H1 (cell line): ENCODE measurements at regions not wholly inside any gene's neighbourhood (a gene's known extent, or its start where the extent isn't known, plus 50 kb on each side); places are given as distances from the start of the nearest gene placed in this dataset.

ENCODE experiments used
- CBX8 ChIP-seq: fragments of 300-800, 300-1000 bp; sonication (generic); IDR thresholded peaks from 2 replicates; pipeline ENCODE4 v1.7.1; 2016; ENCODE audit warnings: low read depth, low read length, borderline replicate concordance
- EZH2 ChIP-seq: fragments of 200-600 bp; sonication (generic); IDR thresholded peaks from 2 replicates; pipeline ENCODE4 v1.7.1; 2012; ENCODE audit warnings: low read depth, mild to moderate bottlenecking, moderate library complexity, low read length, inconsistent platforms; ENCODE audit not compliant: severe bottlenecking
- KDM4A ChIP-seq: IDR thresholded peaks from one replicate; pipeline ENCODE4 v1.7.1; 2012; ENCODE audit warnings: low read depth, mild to moderate bottlenecking, moderate library complexity, low read length, inconsistent platforms; ENCODE audit not compliant: severe bottlenecking
- NANOG ChIP-seq: IDR thresholded peaks from 2 replicates; pipeline ENCODE4 v1.6.1; 2011; ENCODE audit warnings: low read length, low read depth, mild to moderate bottlenecking, inconsistent platforms; ENCODE audit not compliant: insufficient read depth, poor library complexity, severe bottlenecking
- PHF8 ChIP-seq: fragments of 200-600 bp; sonication (generic); conservative IDR thresholded peaks from 2 replicates; pipeline ENCODE4 v1.7.1; 2012; ENCODE audit warnings: low read depth, mild to moderate bottlenecking, inconsistent platforms, low read length, moderate library complexity
- POLR2AphosphoS5 ChIP-seq: IDR thresholded peaks from 2 replicates; pipeline ENCODE4 v1.6.1; 2011; ENCODE audit warnings: low read depth, low read length
- SIN3A ChIP-seq, 2 experiments: IDR thresholded peaks in 1 of 2; conservative IDR thresholded peaks in 1 of 2; 2 replicates each; pipeline ENCODE4 v1.6.1; 2011 to 2012; ENCODE audit warnings: low read length in 2 of 2, improper control_type of control experiment in 1 of 2, low read depth in 1 of 2, mild to moderate bottlenecking in 1 of 2
- TAF7 ChIP-seq: optimal IDR thresholded peaks from 2 replicates; pipeline ENCODE3; 2011; ENCODE audit warnings: low read depth, mild to moderate bottlenecking, inconsistent platforms, low read length, moderate library complexity, borderline replicate concordance

DNA sequence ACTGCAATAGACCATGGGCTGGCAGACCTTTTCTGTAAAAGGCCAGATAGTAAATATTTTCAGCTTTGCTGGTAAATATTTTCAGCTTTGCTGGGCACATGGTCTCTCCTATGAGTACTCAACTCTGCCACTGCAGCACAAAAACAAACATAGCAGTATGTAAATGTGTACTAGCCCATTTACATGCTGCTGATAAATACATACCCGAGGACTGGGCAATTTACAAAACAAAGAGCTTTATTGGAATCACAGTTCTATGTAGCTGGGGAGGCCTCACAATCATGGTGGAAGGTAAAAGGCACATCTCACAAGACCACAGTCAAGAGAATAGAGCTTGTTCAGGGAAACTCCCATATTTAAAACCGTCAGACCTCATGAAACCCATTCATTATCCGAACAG lies 793.0 kb downstream of the EDEM1 start (continued):
- TF ChIP-seq EZH2 (no peak), NANOG (no peak), SIN3A (conservative IDR thresholded peaks at IDR 0.05 in 1 of 2, IDR thresholded peaks at IDR 0.05 in 1 of 2; ENCODE audit: low read depth in 1 of 2, low read length in 2 of 2) (no peak), POLR2AphosphoS5 (no peak), KDM4A (no peak), CBX8 (no peak), PHF8 (no peak), TAF7 (no peak)
